OCI-LY1 (cell line): ENCODE measurements at regions not wholly inside any gene's neighbourhood (a gene's known extent, or its start where the extent isn't known, plus 50 kb on each side); places are given as distances from the start of the nearest gene placed in this dataset.

Source experiments
- CTCF ChIP-seq: fragments of 200-600 bp; sonication (generic), shearing (Covaris generic); IDR thresholded peaks from 2 replicates; pipeline ENCODE4 v1.5.1; 2017; ENCODE audit warnings: mild to moderate bottlenecking, antibody characterized with exemption, low read length, moderate library complexity, mixed read lengths
- EZH2 ChIP-seq: fragments of 200-600 bp; sonication (generic), shearing (Covaris generic); IDR thresholded peaks from 2 replicates; pipeline ENCODE4 v1.8.0; 2017; ENCODE audit warnings: borderline replicate concordance, mixed run types, mild to moderate bottlenecking, antibody characterized with exemption, low read length, moderate library complexity, mixed read lengths

GRCh38 chr2:4635289-4635688 is 931.9 kb downstream of the DCDC2C start:
- no peak for TF ChIP-seq CTCF
- TF ChIP-seq EZH2: no peak
